H1 (cell line): ENCODE measurements at regions not wholly inside any gene's neighbourhood (a gene's known extent, or its start where the extent isn't known, plus 50 kb on each side); places are given as distances from the start of the nearest gene placed in this dataset.

ENCODE experiments used
- CTCF ChIA-PET: fragments of 300-600 bp; sonication (Branson Sonifier 250); formaldehyde crosslinking; loops from one replicate; lab custom pipeline; 2021; ENCODE audit not compliant: partially characterized antibody; lab: Charles Lee
- POLR2A ChIA-PET: fragments of 300-600 bp; sonication (Branson Sonifier 250); formaldehyde crosslinking; loops from one replicate; lab custom pipeline; 2021; ENCODE audit warnings: inconsistent platforms; ENCODE audit not compliant: partially characterized antibody; lab: Charles Lee
- DNase-seq, 2 experiments: peaks; one replicate each; pipeline versions ENCODE4 v3.0.0 to v3.0.0-alpha.2; 2010 to 2022; ENCODE audit warnings: low spot score in 2 of 2, low read depth in 1 of 2, mixed read lengths in 1 of 2
- FAIRE-seq: peaks from 2 replicates; lab custom pipeline; 2011; peaks lifted over from hg19 to GRCh38; lab: Jason Lieb, UNC
- H2AFZ ChIP-seq: 2 replicates; pipeline ENCODE4 v1.8.1; 2012; ENCODE audit warnings: low read length, inconsistent platforms
- H2AK5ac ChIP-seq: 2 replicates; pipeline ENCODE4 v1.6.1; 2013; ENCODE audit warnings: low read depth, low read length
- H2BK120ac ChIP-seq: replicated peaks from 2 replicates; pipeline ENCODE3; 2013; ENCODE audit warnings: low read depth, low read length, inconsistent platforms
- H2BK12ac ChIP-seq: 2 replicates; pipeline ENCODE4 v1.6.1; 2013; ENCODE audit warnings: low read depth, low read length
- H2BK15ac ChIP-seq: 2 replicates; pipeline ENCODE4 v1.6.1; 2013; ENCODE audit warnings: low read length
- H2BK20ac ChIP-seq: 2 replicates; pipeline ENCODE4 v1.6.1; 2013; ENCODE audit warnings: low read length
- H2BK5ac ChIP-seq: 2 replicates; pipeline ENCODE4 v1.6.1; 2013; ENCODE audit warnings: low read depth, low read length
- H3K14ac ChIP-seq: 2 replicates; pipeline ENCODE4 v1.6.1; 2013; ENCODE audit warnings: inconsistent platforms; ENCODE audit not compliant: insufficient read length
- H3K18ac ChIP-seq: 2 replicates; pipeline ENCODE4 v1.6.1; 2013; ENCODE audit warnings: low read length; ENCODE audit errors: extremely low read depth
- H3K23ac ChIP-seq: 2 replicates; pipeline ENCODE4 v1.6.1; 2013; ENCODE audit warnings: inconsistent platforms; ENCODE audit not compliant: insufficient read length
- H3K23me2 ChIP-seq: 2 replicates; pipeline ENCODE4 v1.6.1; 2013; ENCODE audit warnings: low read depth, low read length
- H3K27ac ChIP-seq: 2 replicates; pipeline ENCODE4 v1.6.1; 2011; ENCODE audit warnings: low read depth, low read length, inconsistent platforms
- H3K27me3 ChIP-seq, 4 experiments: replicated peaks in 1 of 4; 1 replicate in 1 of 4; 2 replicates in 3 of 4; pipeline versions ENCODE4 v1.6.1 to v1.8.1; 2011 to 2013; ENCODE audit warnings: low read length in 3 of 4, mild to moderate bottlenecking in 3 of 4, inconsistent platforms in 2 of 4, mixed read lengths in 2 of 4, moderate library complexity in 1 of 4; ENCODE audit not compliant: control insufficient read depth in 3 of 4, insufficient read depth in 3 of 4; ENCODE audit errors: extremely low read depth in 1 of 4
- H3K36me3 ChIP-seq, 4 experiments: 2 replicates each; pipeline versions ENCODE4 v1.6.1 to v1.8.1; 2011 to 2013; ENCODE audit warnings: mild to moderate bottlenecking in 4 of 4, low read length in 3 of 4, moderate library complexity in 2 of 4, control low read depth in 1 of 4, inconsistent platforms in 1 of 4; ENCODE audit not compliant: insufficient read depth in 4 of 4, control insufficient read depth in 2 of 4
- H3K4ac ChIP-seq: replicated peaks from 2 replicates; pipeline ENCODE3; 2013; ENCODE audit warnings: low read length, low read depth, mixed read lengths, inconsistent platforms; ENCODE audit not compliant: insufficient read length
- H3K4me1 ChIP-seq, 4 experiments: replicated peaks in 1 of 4; 1 replicate in 1 of 4; 2 replicates in 3 of 4; pipeline versions ENCODE4 v1.6.1 to v1.8.1; 2011 to 2013; ENCODE audit warnings: low read length in 3 of 4, inconsistent platforms in 2 of 4, mixed read lengths in 1 of 4; ENCODE audit not compliant: insufficient read depth in 4 of 4, control insufficient read depth in 3 of 4
- H3K4me2 ChIP-seq, 2 experiments: 2 replicates each; pipeline versions ENCODE4 v1.6.1 to v1.8.1; 2011 to 2013; ENCODE audit warnings: low read depth in 2 of 2, low read length in 2 of 2, control low read depth in 1 of 2, inconsistent platforms in 1 of 2, mild to moderate bottlenecking in 1 of 2; ENCODE audit not compliant: insufficient read depth in 1 of 2
- H3K4me3 ChIP-seq, 4 experiments: fragments of 200-600, 300-600 bp in 1 of 4; sonication (generic), shearing (Covaris generic), sonication (Bioruptor Twin) in 1 of 4; 2 replicates each; pipeline versions ENCODE4 v1.5.1 to v1.8.1; 2011 to 2016; ENCODE audit warnings: low read length in 4 of 4, low read depth in 3 of 4, control low read depth in 2 of 4, inconsistent platforms in 2 of 4, mild to moderate bottlenecking in 2 of 4, mixed read lengths in 1 of 4, moderate library complexity in 1 of 4; ENCODE audit not compliant: insufficient read depth in 2 of 4; ENCODE audit errors: extremely low read depth in 1 of 4
- H3K56ac ChIP-seq: replicated peaks from 2 replicates; pipeline ENCODE3; 2013; ENCODE audit warnings: low read depth, mild to moderate bottlenecking, mixed read lengths, low read length, inconsistent platforms; ENCODE audit not compliant: insufficient read length
- H3K79me1 ChIP-seq: 2 replicates; pipeline ENCODE4 v1.6.1; 2013; ENCODE audit warnings: low read depth, low read length, control low read depth
- H3K79me2 ChIP-seq, 2 experiments: 2 replicates each; pipeline versions ENCODE4 v1.6.1 to v1.8.1; 2012 to 2013; ENCODE audit warnings: low read length in 2 of 2, mild to moderate bottlenecking in 2 of 2, inconsistent platforms in 1 of 2; ENCODE audit not compliant: insufficient read depth in 2 of 2, control insufficient read depth in 1 of 2
- H3K9ac ChIP-seq, 4 experiments: replicated peaks in 1 of 4; 1 replicate in 1 of 4; 2 replicates in 3 of 4; pipeline versions ENCODE4 v1.6.1 to v1.8.1; 2011 to 2013; ENCODE audit warnings: low read depth in 3 of 4, low read length in 3 of 4, control low read depth in 2 of 4, mild to moderate bottlenecking in 2 of 4, moderate library complexity in 2 of 4, inconsistent platforms in 1 of 4; ENCODE audit errors: extremely low read depth in 1 of 4
- H3K9me3 ChIP-seq, 2 experiments: 2 replicates each; pipeline versions ENCODE4 v1.6.1 to v1.8.1; 2012 to 2013; ENCODE audit warnings: mild to moderate bottlenecking in 2 of 2, moderate library complexity in 2 of 2, control low read depth in 1 of 2, inconsistent platforms in 1 of 2, low read depth in 1 of 2, low read length in 1 of 2, mixed read lengths in 1 of 2; ENCODE audit not compliant: insufficient read depth in 2 of 2
- H4K20me1 ChIP-seq, 2 experiments: replicated peaks in 1 of 2; 2 replicates each; pipeline versions ENCODE3 to v1.8.1; 2011 to 2013; ENCODE audit warnings: inconsistent platforms in 2 of 2, low read length in 2 of 2, mild to moderate bottlenecking in 1 of 2; ENCODE audit not compliant: insufficient read depth in 2 of 2, control insufficient read depth in 1 of 2
- H4K5ac ChIP-seq: 2 replicates; pipeline ENCODE4 v1.6.1; 2013; ENCODE audit warnings: low read length, low read depth, mixed read lengths, inconsistent platforms; ENCODE audit not compliant: insufficient read length
- H4K8ac ChIP-seq: 2 replicates; pipeline ENCODE4 v1.8.0; 2013; ENCODE audit warnings: mild to moderate bottlenecking, moderate library complexity, low read length, inconsistent platforms; ENCODE audit not compliant: insufficient read depth; ENCODE audit errors: extremely low read depth
- H4K91ac ChIP-seq: replicated peaks from 2 replicates; pipeline ENCODE3; 2013; ENCODE audit warnings: low read length, mixed read lengths, inconsistent platforms; ENCODE audit not compliant: insufficient read length
- CBX5 ChIP-seq: fragments of 300-800, 300-1000 bp; sonication (generic); IDR thresholded peaks from 2 replicates; pipeline ENCODE4 v1.7.1; 2016; ENCODE audit warnings: antibody characterized with exemption, low read length, low read depth
- CBX8 ChIP-seq: fragments of 300-800, 300-1000 bp; sonication (generic); IDR thresholded peaks from 2 replicates; pipeline ENCODE4 v1.7.1; 2016; ENCODE audit warnings: low read depth, low read length, borderline replicate concordance
- CHD1 ChIP-seq: IDR thresholded peaks from 2 replicates; pipeline ENCODE4 v1.6.1; 2012; ENCODE audit warnings: low read depth, low read length, improper control_type of control experiment
- EZH2 ChIP-seq: fragments of 200-600 bp; sonication (generic); IDR thresholded peaks from 2 replicates; pipeline ENCODE4 v1.7.1; 2012; ENCODE audit warnings: low read depth, mild to moderate bottlenecking, moderate library complexity, low read length, inconsistent platforms; ENCODE audit not compliant: severe bottlenecking
- JUND ChIP-seq: IDR thresholded peaks from 2 replicates; pipeline ENCODE4 v1.6.1; 2011; ENCODE audit warnings: mild to moderate bottlenecking, improper control_type of control experiment, low read length
- NRF1 ChIP-seq: IDR thresholded peaks from 2 replicates; pipeline ENCODE4 v1.6.1; 2011; ENCODE audit warnings: mild to moderate bottlenecking, low read depth, low read length, improper control_type of control experiment
- RAD21 ChIP-seq, 2 experiments: IDR thresholded peaks in 1 of 2; conservative IDR thresholded peaks in 1 of 2; 2 replicates each; pipeline ENCODE4 v1.6.1; 2011; ENCODE audit warnings: low read depth in 2 of 2, low read length in 2 of 2, improper control_type of control experiment in 1 of 2, inconsistent platforms in 1 of 2, mild to moderate bottlenecking in 1 of 2, moderate library complexity in 1 of 2
- SAP30 ChIP-seq: fragments of 300-600 bp; sonication (generic); IDR thresholded peaks from 2 replicates; pipeline ENCODE4 v1.7.1; 2012; ENCODE audit warnings: low read length, moderate library complexity, mild to moderate bottlenecking, inconsistent platforms; ENCODE audit not compliant: insufficient read depth, insufficient replicate concordance
- SIRT6 ChIP-seq: IDR thresholded peaks from one replicate; pipeline ENCODE4 v1.7.1; 2012; ENCODE audit warnings: low read length, inconsistent platforms
- SRF ChIP-seq: IDR thresholded peaks from 2 replicates; pipeline ENCODE4 v1.6.1; 2011; ENCODE audit warnings: mild to moderate bottlenecking, low read depth, low read length, moderate library complexity
- ZNF274 ChIP-seq: IDR thresholded peaks from 2 replicates; pipeline ENCODE4 v1.7.0; 2012; ENCODE audit warnings: low read length, borderline replicate concordance; ENCODE audit errors: extremely low read depth
- WGBS, 2 experiments: shearing (Covaris generic) in 1 of 2; methylation state at CpG; one replicate each; pipeline versions ENCODE4 v1.1.6 to v1.1.7; 2013 to 2015; ENCODE audit warnings: low lambda C conversion rate in 2 of 2, mixed read lengths in 2 of 2, inconsistent platforms in 1 of 2, low coverage in 1 of 2, missing lambda C conversion rate in 1 of 2; ENCODE audit not compliant: insufficient replicate concordance in 2 of 2, insufficient coverage in 1 of 2, insufficient read length in 1 of 2; ENCODE audit errors: extremely low coverage in 1 of 2, missing lambda C conversion rate in 1 of 2; 5-methylcytosine and 5-hydroxymethylcytosine counted together

- Histone ChIP-seq H3K14ac (no peak overlapping the region), H3K79me2 (no peaks in the 10 kb centered on the region), H2AK5ac (no peak overlapping the region), H2BK120ac (no peak overlapping the region), H3K36me3 (no peaks in the 10 kb centered on the region), H3K23me2 (no peaks in the 10 kb centered on the region), H4K5ac (no peak overlapping the region), H3K4me1 (0 out of 7 replicates have a peak, but pooled peaks cover 0 to 4% (median under 1%) of the 10 kb centered on the region in 4 experiments), H3K4ac (no peak overlapping the region), H3K79me1 (no peaks in the 10 kb centered on the region), H4K20me1 (no peaks in the 10 kb centered on the region), H3K56ac (no peak overlapping the region), H2BK12ac (no peak overlapping the region), H3K4me2 (no peak overlapping the region), H3K27ac (no peak overlapping the region), H2AFZ (no peak overlapping the region), H2BK5ac (no peak overlapping the region), H2BK20ac (no peak overlapping the region), H2BK15ac (no peak overlapping the region), H3K18ac (no peak overlapping the region), H3K9ac (no peak overlapping the region), H3K9me3 (peaks cover 9 to 15% of the 10 kb centered on the region in 2 experiments; a peak in 2 of 4 replicates), H4K8ac (no peak overlapping the region), H3K23ac (no peak overlapping the region), H3K4me3 (no peak overlapping the region), H3K27me3 (peaks cover 0 to 26% (median 11%) of the 10 kb centered on the region in 4 experiments; a peak in 3 of 7 replicates), H4K91ac (no peak overlapping the region)
- no peak for DNase-seq
- no peak for TF ChIP-seq JUND
- TF ChIP-seq NRF1 = no peak
- no peak for TF ChIP-seq EZH2
- TF ChIP-seq CBX8 = no peak
- TF ChIP-seq CHD1 = no peak
- no peak for TF ChIP-seq CBX5
- TF ChIP-seq SAP30 = no peak
- TF ChIP-seq RAD21 (IDR thresholded peaks at IDR 0.05 in 1 of 2, conservative IDR thresholded peaks at IDR 0.05 in 1 of 2; ENCODE audit: low read depth in 2 of 2, low read length in 2 of 2) = no peak
- no peak for TF ChIP-seq SIRT6
- no peak for TF ChIP-seq SRF
- no peak for TF ChIP-seq ZNF274
- 63% methylated on average over 5 of the region's 5 CpGs; no CpG with 5 or more reads in 1 of the 2 experiments for WGBS, 2 experiments
- ChIA-PET CTCF (interaction anchor here (0.7 to 8.7 kb wide), 27 partner anchors 11 to 608 kb away, joined by 3 to 384 read pairs (median 3); no protein-coding TSS in a partner anchor), POLR2A (no interaction called here)
- FAIRE-seq = no peak
Measured at GRCh38 chr22:22955276-22955798, 67.7 kb downstream of the IGLL5 start.
